GM23338 (cell line): ENCODE measurements at regions not wholly inside any gene's neighbourhood (a gene's known extent, or its start where the extent isn't known, plus 50 kb on each side); places are given as distances from the start of the nearest gene placed in this dataset.

Experiments used
- EZH2phosphoT487 ChIP-seq: fragments of 200-600 bp; sonication (generic); IDR thresholded peaks from one replicate; pipeline ENCODE4 v1.8.1; 2018; ENCODE audit warnings: antibody characterized with exemption; ENCODE audit not compliant: unreplicated experiment
- POLR2AphosphoS5 ChIP-seq: IDR thresholded peaks from 2 replicates; pipeline ENCODE4 v1.6.1; 2016; ENCODE audit warnings: antibody characterized with exemption, low read depth
- TF ChIP-seq, protein P1 (sequence below), 2 experiments: fragments of 200-600 bp in 1 of 2; sonication (generic) in 1 of 2; conservative IDR thresholded peaks; 2 replicates each; pipeline versions ENCODE4 v1.5.1 to v1.6.1; 2016 to 2017; ENCODE audit warnings: antibody characterized with exemption in 2 of 2, low read depth in 2 of 2, mild to moderate bottlenecking in 2 of 2, moderate library complexity in 1 of 2

DNA sequence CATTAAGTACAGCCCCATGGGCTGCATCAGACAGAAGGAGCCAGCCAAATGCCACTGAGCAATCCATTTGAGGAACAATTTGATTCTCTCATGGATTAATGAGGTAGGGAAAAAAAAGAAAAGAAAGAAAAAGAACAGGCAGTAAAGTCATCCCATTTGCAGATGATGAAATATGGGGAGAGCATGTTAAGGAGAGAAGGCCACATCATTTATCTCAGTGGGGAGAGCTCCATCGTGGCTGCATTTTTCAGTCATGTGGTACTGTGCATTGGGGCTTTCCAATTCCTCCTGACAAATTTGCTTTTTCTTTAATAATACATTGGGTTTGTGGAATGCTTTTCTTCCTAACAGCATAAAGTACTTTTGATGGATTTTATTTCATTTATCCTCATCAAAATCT lies 375.2 kb upstream of the TLE4 start:
- TF ChIP-seq, protein P1, sequence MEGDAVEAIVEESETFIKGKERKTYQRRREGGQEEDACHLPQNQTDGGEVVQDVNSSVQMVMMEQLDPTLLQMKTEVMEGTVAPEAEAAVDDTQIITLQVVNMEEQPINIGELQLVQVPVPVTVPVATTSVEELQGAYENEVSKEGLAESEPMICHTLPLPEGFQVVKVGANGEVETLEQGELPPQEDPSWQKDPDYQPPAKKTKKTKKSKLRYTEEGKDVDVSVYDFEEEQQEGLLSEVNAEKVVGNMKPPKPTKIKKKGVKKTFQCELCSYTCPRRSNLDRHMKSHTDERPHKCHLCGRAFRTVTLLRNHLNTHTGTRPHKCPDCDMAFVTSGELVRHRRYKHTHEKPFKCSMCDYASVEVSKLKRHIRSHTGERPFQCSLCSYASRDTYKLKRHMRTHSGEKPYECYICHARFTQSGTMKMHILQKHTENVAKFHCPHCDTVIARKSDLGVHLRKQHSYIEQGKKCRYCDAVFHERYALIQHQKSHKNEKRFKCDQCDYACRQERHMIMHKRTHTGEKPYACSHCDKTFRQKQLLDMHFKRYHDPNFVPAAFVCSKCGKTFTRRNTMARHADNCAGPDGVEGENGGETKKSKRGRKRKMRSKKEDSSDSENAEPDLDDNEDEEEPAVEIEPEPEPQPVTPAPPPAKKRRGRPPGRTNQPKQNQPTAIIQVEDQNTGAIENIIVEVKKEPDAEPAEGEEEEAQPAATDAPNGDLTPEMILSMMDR (conservative IDR thresholded peaks at IDR 0.05; ENCODE audit: low read depth in 2 of 2) = no peak
- no peak for TF ChIP-seq EZH2phosphoT487
- TF ChIP-seq POLR2AphosphoS5 = no peak
